Type B pancreatic cell (in vitro differentiated cells): ENCODE measurements at regions not wholly inside any gene's neighbourhood (a gene's known extent, or its start where the extent isn't known, plus 50 kb on each side); places are given as distances from the start of the nearest gene placed in this dataset.

ENCODE experiments used
- DNase-seq: peaks from one replicate; pipeline ENCODE4 v3.0.0; 2021; ENCODE audit warnings: mixed read lengths; ENCODE audit not compliant: unreplicated experiment; ENCODE audit errors: extremely low spot score
- H3K27ac Mint-ChIP-seq: 2 replicates; pipeline ENCODE4 v1.8.0; 2021; ENCODE audit warnings: mild to moderate bottlenecking, mixed read lengths
- H3K27me3 Mint-ChIP-seq: 2 replicates; pipeline ENCODE4 v1.8.0; 2021; ENCODE audit warnings: mixed read lengths
- H3K36me3 Mint-ChIP-seq: 2 replicates; pipeline ENCODE4 v1.8.0; 2021; ENCODE audit warnings: mixed read lengths
- H3K4me1 Mint-ChIP-seq: one replicate; pipeline ENCODE4 v1.8.0; 2021; ENCODE audit warnings: mixed read lengths; ENCODE audit not compliant: unreplicated experiment
- H3K4me3 Mint-ChIP-seq: 2 replicates; pipeline ENCODE4 v1.8.0; 2021; ENCODE audit warnings: mild to moderate bottlenecking, mixed read lengths
- H3K9me3 Mint-ChIP-seq: 2 replicates; pipeline ENCODE4 v1.8.0; 2021; ENCODE audit warnings: mixed read lengths
- CTCF ChIP-seq: fragments of 200-600 bp; sonication (generic); conservative IDR thresholded peaks from 2 replicates; pipeline ENCODE4 v1.5.0; 2021; ENCODE audit warnings: antibody characterized with exemption, mild to moderate bottlenecking

GRCh38 chr5:138660051-138660572, 84.9 kb upstream of the HSPA9 start:
- Mint-ChIP-seq H3K27ac (no peak overlapping the region), H3K9me3 (no peaks in the 10 kb centered on the region), H3K4me3 (no peak overlapping the region), H3K27me3 (no peaks in the 10 kb centered on the region), H3K4me1 (peaks cover 53% of the 10 kb centered on the region), H3K36me3 (no peaks in the 10 kb centered on the region)
- no peak for DNase-seq
- no peak for TF ChIP-seq CTCF

- H3K27me3 Mint-ChIP-seq: no peaks in the 10 kb centered on the region
Measured at GRCh38 chr5:138659561-138659960, 84.4 kb upstream of the HSPA9 start.

GRCh38 chr5:138659121-138659520, 83.9 kb upstream of the HSPA9 start:
- no peak for TF ChIP-seq CTCF
- no peak for DNase-seq
- H3K27me3 Mint-ChIP-seq: no peaks in the 10 kb centered on the region
- H3K36me3 Mint-ChIP-seq: no peaks in the 10 kb centered on the region
- H3K27ac Mint-ChIP-seq: no peak overlapping the region
- H3K4me1 Mint-ChIP-seq: peaks cover 50% of the 10 kb centered on the region
- no peaks in the 10 kb centered on the region for H3K9me3 Mint-ChIP-seq
- H3K4me3 Mint-ChIP-seq: no peak overlapping the region

More at GRCh38 chr5:138659561-138659960, 84.4 kb upstream of the HSPA9 start:
- Mint-ChIP-seq H3K4me3 (no peak overlapping the region), H3K36me3 (no peaks in the 10 kb centered on the region), H3K27ac (no peak overlapping the region), H3K9me3 (no peaks in the 10 kb centered on the region), H3K4me1 (peaks cover 52% of the 10 kb centered on the region)
- no peak for DNase-seq
- no peak for TF ChIP-seq CTCF

- TF ChIP-seq CTCF: no peak
- no peak overlapping the region for H3K27ac Mint-ChIP-seq
- no peak overlapping the region for H3K4me3 Mint-ChIP-seq
- no peaks in the 10 kb centered on the region for H3K36me3 Mint-ChIP-seq
- no peaks in the 10 kb centered on the region for H3K9me3 Mint-ChIP-seq
- H3K4me1 Mint-ChIP-seq: peaks cover 53% of the 10 kb centered on the region
- no peaks in the 10 kb centered on the region for H3K27me3 Mint-ChIP-seq
- DNase-seq: no peak
Measured at GRCh38 chr5:138658676-138659075, 83.5 kb upstream of the HSPA9 start.

GRCh38 chr5:138657360-138657759, 82.2 kb upstream of the HSPA9 start:
- no peaks in the 10 kb centered on the region for H3K36me3 Mint-ChIP-seq
- no peaks in the 10 kb centered on the region for H3K27me3 Mint-ChIP-seq
- H3K4me3 Mint-ChIP-seq: no peak overlapping the region

More at GRCh38 chr5:138657360-138657759, 82.2 kb upstream of the HSPA9 start:
- H3K4me1 Mint-ChIP-seq: peaks cover 53% of the 10 kb centered on the region
- DNase-seq: no peak
- TF ChIP-seq CTCF: no peak
- no peak overlapping the region for H3K27ac Mint-ChIP-seq
- no peaks in the 10 kb centered on the region for H3K9me3 Mint-ChIP-seq
